GDM1 (cell line): ENCODE measurements at regions not wholly inside any gene's neighbourhood (a gene's known extent, or its start where the extent isn't known, plus 50 kb on each side); places are given as distances from the start of the nearest gene placed in this dataset.

Experiments
- DNase-seq: peaks from one replicate; lab custom pipeline; 2025; lab: John Stamatoyannopoulos, UW

GRCh38 chr1:57866998-57867397, 443.1 kb upstream of the DAB1 start:
- DNase-seq = no peak

- DNase-seq = no peak
Observed at GRCh38 chr1:57860931-57861565, 437.2 kb upstream of the DAB1 start.

- DNase-seq = no peak
Observed at GRCh38 chr1:57860325-57860724, 436.5 kb upstream of the DAB1 start.

- no peak for DNase-seq
Observed at GRCh38 chr1:57858740-57859139, 434.9 kb upstream of the DAB1 start.

GRCh38 chr1:57857809-57858208, 433.9 kb upstream of the DAB1 start:
- no peak for DNase-seq

- DNase-seq = no peak
Observed at GRCh38 chr1:57854436-57854835, 430.6 kb upstream of the DAB1 start.

GRCh38 chr1:57850176-57850940, 426.5 kb upstream of the DAB1 start:
- no peak for DNase-seq

GRCh38 chr1:57848406-57848805, 424.5 kb upstream of the DAB1 start:
- DNase-seq = no peak

- no peak for DNase-seq
Observed at GRCh38 chr1:57845041-57845440, 421.2 kb upstream of the DAB1 start.

GRCh38 chr1:57844382-57844980, 420.6 kb upstream of the DAB1 start:
- no peak for DNase-seq

- no peak for DNase-seq
Observed at GRCh38 chr1:57843760-57844159, 419.9 kb upstream of the DAB1 start.

- no peak for DNase-seq
Observed at GRCh38 chr1:57839526-57839925, 415.7 kb upstream of the DAB1 start.

GRCh38 chr1:57839067-57839466, 415.2 kb upstream of the DAB1 start:
- no peak for DNase-seq

- DNase-seq = no peak
Observed at GRCh38 chr1:57835620-57836019, 411.8 kb upstream of the DAB1 start.

- no peak for DNase-seq
Observed at GRCh38 chr1:57833296-57833695, 409.4 kb upstream of the DAB1 start.

GRCh38 chr1:57832612-57833011, 408.8 kb upstream of the DAB1 start:
- no peak for DNase-seq

GRCh38 chr1:57831624-57832023, 407.8 kb upstream of the DAB1 start:
- DNase-seq = no peak

- no peak for DNase-seq
Observed at GRCh38 chr1:57826535-57826934, 402.7 kb upstream of the DAB1 start.

GRCh38 chr1:57824535-57824934, 400.7 kb upstream of the DAB1 start:
- DNase-seq = no peak

GRCh38 chr1:57820356-57821095, 396.7 kb upstream of the DAB1 start:
- no peak for DNase-seq

GRCh38 chr1:57819893-57820292, 396.0 kb upstream of the DAB1 start:
- DNase-seq = no peak

- DNase-seq = no peak
Observed at GRCh38 chr1:57803586-57803985, 379.7 kb upstream of the DAB1 start.

GRCh38 chr1:57800376-57800775, 376.5 kb upstream of the DAB1 start:
- no peak for DNase-seq
